Skeletal muscle cell (primary cell): ENCODE measurements at regions not wholly inside any gene's neighbourhood (a gene's known extent, or its start where the extent isn't known, plus 50 kb on each side); places are given as distances from the start of the nearest gene placed in this dataset.

ENCODE experiments used
- DNase-seq: peaks from one replicate; pipeline ENCODE4 v3.0.0-alpha.2; 2010; ENCODE audit warnings: low read depth
- H3K4me3 ChIP-seq: 2 replicates; pipeline ENCODE4 v1.5.1; 2011; ENCODE audit warnings: low read depth, mild to moderate bottlenecking, control low read depth, low read length, moderate library complexity

DNA sequence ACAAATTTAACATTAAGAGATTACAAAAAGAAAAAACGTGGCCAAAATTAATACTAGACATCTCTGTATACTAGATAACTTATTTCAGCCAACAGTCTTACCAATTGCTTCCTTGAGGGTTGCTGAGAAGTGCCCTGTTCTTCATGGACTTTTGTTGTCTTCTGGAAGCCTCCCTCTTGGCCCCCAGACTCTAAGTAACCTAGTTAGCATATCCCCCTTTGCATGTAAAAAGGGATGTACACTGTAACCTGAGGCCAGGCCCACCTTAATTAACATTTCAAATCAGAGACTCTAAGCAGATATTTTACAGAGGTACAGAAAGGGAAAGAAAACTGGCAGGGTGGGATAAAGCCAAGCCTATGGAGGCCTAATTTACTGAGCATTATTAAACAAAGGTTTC, 1047.3 kb downstream of the ADGRL2 start:
- DNase-seq: no peak
- H3K4me3 ChIP-seq: no peak overlapping the region

DNA sequence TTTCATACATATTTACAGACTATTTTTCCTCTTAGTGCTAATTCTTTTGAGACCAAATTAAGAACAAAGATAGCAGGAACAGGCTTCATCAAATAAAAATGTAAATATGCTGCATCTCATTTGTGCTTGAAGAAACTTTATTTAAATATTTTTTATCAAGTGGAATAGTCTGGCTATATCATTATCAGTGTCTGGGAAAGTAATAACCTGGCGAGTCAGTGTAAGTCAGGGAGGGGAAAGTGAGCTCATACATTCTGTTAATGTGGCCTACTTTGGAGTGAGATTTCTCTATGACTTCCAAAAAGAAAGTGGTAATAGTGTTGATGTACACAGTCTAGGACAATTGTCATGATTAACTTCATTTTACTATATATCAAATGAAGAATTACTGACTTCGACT, 1045.1 kb downstream of the ADGRL2 start:
- no peak for DNase-seq
- no peak overlapping the region for H3K4me3 ChIP-seq

DNA sequence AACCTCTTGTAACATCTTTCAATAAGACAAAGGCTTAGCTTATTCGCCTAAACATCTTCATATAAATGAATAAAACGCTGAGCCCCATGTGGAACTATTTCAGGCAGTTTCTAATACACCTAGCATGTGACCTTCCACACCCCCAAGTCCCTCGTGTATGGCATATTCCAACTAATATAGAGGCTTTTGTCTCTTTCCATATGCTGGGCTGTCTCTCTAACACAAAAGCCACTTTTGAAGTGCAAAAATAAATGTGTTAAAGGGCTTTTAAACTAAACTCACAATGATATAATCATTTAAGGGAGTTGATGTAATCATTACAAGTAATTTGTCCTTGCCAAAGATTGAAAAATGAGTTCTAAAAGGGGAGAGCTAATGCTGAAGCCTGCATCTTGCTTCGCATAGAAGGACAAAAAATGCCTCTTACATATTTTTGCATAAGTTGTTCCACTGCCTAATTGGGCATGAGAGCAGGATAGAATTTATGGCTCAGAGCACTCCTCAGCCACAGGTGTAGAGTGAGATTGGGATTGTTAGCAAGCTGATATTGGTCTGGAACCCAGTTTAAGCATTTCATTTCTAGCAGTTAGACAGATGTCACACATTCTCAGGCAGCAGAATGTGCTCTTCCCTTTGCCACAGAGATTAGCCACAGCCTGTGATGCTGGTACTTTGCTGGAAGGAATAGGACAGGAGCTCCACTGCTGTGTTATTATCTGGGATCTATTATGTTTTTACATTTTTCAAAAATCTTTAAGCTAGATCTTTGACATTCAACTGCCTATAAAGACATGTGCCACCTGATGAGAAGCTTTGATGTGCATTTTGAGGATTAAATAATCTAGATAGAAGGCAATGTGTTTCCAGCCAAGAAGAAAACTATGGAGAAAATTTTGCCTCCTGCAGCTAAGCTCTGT, 1044.4 kb downstream of the ADGRL2 start:
- DNase-seq: no peak
- no peak overlapping the region for H3K4me3 ChIP-seq

DNA sequence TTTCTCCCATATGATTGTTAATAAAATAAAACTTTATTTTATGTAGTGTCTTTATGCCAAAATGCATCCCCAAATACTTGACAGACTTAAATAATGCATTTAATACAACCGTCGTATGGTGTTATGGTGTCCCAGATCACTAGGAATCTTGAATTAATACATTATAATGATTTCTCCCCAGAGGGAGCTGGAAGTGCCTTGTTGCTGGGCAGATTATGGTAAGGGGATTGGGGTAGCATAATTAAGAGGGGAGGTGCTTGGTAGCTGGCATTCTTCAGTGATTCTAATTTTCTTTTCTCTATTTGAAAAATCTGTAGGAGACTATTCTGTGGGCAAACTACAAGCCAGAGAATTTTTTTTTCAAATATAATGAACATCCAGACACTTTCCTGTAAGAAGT, 1043.7 kb downstream of the ADGRL2 start:
- no peak overlapping the region for H3K4me3 ChIP-seq
- DNase-seq: no peak

DNA sequence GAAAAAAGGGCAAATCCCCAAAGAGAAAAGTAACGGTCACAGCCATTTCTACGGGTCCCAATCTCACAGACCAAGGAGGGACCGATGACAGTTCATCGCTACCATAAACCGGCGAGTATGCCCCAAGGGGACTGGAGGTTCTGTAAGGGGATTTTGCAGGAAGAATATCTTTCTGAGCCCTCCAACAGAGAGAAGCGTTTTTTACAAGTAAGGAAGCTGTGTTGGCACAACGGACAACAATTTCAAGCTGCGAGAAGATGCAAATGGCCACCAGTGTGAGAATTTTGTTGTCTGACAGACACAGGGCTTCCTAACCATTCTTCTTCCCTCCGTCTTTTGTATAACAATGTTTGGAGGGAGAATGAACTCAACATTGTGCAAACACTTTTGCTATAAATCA, 1043.1 kb downstream of the ADGRL2 start:
- H3K4me3 ChIP-seq: no peak overlapping the region
- DNase-seq: no peak

DNA sequence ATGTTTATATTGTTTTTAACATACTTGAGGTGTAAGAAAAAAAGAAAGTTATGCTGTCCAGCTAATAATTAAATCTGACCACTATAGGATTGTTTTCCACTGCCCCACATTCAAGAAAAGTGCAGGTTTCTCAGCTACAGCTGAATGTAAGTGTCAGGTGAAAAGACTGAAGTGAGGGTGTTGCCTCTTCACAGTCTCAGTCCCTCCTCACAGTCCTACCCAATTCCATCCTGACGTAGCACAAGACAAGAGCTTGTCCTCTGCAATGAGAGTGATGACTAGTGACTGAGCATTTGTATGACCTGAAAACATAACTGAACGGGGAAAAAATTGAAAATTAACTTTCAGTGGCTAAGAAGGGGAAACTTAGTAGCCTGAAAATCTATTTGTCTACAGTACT, 1039.5 kb downstream of the ADGRL2 start:
- no peak overlapping the region for H3K4me3 ChIP-seq
- no peak for DNase-seq

DNA sequence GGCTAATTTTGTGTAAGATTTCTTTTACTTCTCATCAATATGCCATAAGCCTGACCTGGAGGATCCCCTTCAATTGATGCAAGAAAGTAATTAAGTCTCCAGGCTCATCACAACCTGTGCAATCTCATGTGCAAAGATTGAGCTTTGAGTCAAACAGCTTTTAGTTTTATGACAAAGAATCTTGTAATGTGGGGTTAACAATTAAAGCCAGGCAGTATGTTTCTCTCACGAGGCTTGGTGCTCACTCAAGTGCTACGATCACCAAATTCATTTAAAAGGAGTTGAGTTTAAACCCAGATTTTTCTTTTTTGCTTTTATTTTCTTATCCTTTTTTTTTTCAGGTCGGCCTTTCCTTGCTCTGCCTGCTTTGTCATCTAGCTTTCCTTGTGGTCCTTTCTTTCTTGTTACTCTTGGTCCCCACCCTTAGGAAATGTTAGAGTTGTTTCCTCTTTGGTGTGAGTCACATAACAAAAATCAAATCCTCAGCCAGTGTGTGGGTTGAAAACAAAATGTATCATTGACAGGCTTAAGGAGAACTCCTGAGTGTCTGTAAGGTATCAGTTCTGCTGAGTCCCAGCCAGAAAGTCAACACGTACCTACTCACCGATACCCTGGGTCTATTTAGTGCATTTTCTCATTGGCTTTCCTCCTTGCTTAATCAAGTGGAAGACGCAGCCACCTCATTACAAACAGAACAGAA, 1037.2 kb downstream of the ADGRL2 start:
- DNase-seq: peak; percentile 27
- no peak overlapping the region for H3K4me3 ChIP-seq

DNA sequence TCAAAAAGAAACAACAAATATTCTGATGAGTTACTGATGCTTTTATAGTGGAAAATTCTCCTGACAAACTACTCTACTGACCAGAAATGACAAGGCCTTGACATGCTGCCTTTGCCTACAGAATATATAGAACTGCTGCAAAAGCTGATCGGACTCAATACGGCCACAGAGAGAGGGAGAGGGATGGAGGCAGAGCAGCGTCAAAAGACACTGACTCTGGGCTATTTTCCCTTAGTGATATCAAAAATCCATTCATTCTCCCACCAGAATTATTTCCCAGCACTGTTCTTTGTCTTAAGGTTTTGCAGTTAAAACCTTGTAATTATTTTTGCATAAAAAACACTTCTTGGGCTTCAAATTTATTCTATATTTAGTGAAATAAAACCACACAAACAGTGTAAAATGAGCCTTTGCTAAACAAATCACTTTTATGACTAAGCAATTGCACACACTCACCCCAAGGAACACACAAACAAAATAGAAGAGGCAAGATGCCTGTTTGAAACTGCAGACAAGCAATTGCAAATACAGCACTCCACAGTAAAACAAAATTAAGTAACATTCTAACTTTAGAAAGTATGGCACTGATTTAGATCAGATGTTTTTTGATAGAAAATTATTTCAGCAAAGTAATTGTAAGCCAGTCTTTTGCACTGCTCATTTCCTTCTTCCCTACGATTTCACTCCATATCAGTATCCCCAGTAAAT, 1036.4 kb downstream of the ADGRL2 start:
- H3K4me3 ChIP-seq: no peak overlapping the region
- no peak for DNase-seq

DNA sequence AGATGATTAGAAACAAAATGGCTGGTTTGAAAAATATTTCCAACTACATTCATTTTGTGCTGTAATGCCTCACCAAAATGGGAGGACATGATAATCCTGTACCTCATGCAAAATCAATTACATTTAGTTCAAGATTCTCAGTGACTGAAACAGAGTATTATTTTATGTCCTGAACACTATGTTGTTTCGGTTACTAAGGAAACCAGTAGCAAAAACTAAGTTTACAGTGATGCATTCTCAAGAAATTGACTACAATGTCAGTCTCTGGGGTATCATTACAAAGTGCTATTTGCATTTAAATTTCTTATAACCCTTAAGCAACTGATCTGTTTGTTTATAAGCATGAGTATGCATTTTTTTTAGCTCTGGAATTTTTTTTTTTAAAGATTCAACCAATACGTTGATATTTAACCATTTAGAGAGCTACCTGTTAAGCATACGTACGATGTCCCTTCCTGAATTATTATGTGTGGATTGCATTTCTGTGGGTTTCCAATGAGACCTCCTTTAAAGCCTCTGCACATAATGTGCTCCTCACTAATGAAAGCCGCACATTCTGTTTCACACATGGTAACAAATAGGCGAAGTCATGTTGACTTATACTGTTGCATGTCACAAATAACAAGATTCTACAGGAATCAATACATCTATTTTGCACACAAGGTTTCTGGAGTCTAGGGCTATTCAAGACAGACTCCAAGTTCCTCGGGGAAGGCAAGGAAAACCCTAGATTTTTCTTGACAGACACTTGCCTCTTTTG, 1035.7 kb downstream of the ADGRL2 start:
- no peak for DNase-seq
- H3K4me3 ChIP-seq: no peak overlapping the region

DNA sequence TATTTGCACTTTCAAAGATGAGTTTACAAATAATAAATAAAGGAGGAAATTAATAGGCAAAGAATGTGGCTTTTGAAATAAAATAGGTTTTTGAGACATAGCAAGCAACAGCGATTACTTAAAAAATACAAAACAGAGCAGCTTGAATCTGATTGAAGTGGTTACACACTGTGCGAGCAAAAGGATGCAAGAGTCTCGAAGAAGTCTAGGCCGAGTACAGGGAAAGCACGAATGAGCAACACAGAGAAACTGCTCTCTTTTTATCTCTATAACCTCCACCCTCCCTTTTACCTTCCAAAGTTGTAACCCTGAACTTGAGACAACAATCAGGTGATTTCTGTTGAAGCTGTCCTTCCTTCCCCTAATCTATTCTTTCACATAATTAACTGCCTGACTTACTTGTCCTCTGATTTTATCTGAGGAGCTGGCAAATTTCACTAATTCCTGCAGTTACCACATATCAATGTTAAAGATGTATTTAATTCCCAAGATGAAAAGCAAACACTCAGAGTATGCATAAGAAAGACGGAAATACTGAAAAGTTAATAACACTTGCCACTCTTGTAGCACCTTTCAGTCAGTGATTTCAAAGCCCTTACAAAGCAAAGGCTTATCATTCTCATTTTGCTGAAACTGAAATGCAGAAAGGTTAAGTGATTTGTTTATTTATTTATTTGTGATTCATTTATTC, 1030.1 kb downstream of the ADGRL2 start:
- no peak for DNase-seq
- no peak overlapping the region for H3K4me3 ChIP-seq

DNA sequence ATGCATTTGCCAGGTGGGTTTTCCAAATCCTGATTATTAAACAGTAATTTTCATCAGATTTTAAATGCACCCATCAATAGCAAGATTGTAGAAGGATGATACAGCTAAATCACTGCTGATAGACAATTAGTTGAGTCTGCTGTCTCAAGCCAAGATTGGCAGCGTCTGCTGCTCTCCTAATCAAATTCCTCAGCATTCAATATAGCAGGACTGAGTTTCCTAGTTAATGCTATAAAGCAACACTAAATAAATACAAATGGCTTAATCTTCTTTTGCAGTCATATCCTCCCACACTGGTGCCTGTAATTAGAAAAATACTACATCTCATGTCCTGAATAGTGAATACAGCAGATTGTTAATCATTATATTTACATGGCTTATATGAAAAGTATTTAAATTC, 1028.8 kb downstream of the ADGRL2 start:
- H3K4me3 ChIP-seq: no peak overlapping the region
- DNase-seq: no peak

DNA sequence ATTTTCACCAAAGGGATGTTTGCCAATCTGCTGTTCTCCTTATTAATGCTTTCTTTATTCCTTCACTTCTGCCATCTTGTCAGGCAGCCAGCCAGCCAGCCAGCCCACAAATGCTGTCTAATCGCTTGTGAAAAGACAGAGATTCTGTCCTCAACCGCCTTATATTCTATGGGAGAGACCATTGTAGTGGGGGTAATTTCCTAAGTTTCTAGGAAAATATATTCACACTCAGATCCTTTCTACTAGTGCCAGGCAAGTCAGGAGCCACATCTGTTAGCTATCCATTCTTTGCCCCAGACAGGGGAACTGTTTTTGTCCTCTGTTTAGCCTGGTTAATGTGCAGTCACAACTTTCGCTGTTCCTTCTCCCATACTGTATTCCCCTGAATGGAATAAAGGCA, 1023.1 kb downstream of the ADGRL2 start:
- no peak overlapping the region for H3K4me3 ChIP-seq
- DNase-seq: no peak

DNA sequence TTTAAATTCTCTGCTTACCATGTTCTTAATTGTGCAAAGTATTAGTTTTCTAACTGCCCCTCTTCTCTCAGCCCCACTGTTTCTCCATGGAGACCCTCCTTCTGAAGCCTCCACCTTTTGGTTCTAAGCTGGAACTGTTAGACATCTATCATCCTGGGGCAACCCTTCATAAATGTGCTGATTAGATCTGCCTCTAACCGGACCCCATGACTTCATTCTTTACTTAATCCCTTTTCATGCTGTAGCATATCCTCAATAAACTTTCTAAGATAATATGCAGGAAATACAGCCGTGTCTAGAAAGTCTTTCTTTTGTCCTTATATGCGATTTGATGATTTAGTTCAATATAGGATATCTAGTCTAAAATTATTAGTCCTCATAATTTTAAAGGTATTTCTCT, 1020.1 kb downstream of the ADGRL2 start:
- no peak for DNase-seq
- H3K4me3 ChIP-seq: no peak overlapping the region

DNA sequence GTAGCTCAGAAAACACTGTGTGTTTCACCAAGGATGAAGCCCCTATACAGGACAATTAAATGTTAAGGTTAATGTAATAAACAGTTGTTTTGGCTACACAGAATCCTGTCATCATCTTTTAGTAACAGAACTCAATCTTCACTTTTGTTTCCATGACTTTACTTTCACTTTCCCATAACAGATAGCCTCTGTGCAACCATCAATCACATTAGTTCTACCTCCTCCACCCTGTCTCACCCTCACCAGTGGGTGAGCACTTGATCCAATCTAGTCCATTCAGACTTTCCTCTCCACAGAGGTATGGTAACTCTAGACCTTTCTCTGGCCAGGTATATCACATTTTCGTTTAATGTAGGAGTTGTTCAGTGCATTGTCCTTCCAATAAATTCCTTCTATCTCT, 1018.5 kb downstream of the ADGRL2 start:
- no peak for DNase-seq
- H3K4me3 ChIP-seq: peak overlapping the region; percentile 14

DNA sequence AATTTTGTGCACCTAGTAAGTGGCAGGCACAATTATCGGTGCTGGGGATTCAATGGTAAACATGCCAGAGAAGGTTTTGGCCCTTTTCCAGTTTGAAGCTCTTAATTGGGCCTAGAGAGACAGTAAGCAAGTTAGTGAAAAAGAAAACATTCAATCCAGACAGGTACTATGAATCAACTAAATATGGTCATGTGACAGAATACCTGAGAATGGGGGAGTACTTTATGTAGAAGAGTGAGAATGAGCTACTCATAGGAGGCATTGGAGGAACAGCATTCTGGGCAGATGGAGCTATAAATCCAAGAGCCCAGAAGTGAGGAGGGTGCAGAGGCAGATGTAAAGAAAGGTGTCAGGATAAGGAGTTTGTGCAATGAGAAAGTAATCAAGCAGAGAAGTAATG, 1017.9 kb downstream of the ADGRL2 start:
- no peak overlapping the region for H3K4me3 ChIP-seq
- no peak for DNase-seq

DNA sequence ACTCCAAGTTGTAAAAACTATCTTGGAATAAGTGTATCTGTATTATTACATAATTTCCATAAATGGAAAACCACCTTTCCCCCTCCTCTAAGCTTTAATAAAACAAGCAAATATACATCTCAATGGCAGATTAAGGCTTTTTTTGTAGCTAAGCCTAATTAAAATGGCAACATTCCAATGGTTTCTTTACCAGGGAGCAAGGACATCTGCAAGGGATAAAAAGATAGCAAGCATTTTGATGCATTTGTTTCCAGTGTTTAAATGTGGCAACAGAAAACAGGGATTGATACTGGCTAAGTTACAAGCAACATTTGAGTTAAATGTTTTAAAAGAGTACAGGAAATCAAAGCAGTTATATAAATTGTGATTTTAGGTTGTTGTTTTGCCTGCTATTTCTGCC, 1012.7 kb downstream of the ADGRL2 start:
- DNase-seq: no peak
- H3K4me3 ChIP-seq: no peak overlapping the region

DNA sequence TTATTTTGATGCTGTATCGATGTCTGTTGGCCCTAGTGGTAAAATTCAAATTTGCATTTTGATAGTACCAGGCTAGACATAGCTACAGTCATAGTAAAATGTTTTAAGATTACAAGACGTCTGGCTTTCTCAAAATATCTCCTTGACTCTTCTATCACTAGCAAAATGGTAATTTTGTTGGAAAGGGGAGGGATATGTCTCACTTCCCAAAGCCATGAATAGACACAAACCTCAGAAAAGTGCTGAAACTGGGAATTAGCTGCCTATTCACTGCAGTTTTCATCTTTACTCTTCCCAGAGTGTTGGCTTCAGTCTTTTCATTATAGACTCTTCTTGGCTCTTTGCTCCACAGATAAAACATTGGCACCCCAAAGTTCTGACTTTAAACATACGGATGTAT, 1009.9 kb downstream of the ADGRL2 start:
- H3K4me3 ChIP-seq: no peak overlapping the region
- DNase-seq: no peak

DNA sequence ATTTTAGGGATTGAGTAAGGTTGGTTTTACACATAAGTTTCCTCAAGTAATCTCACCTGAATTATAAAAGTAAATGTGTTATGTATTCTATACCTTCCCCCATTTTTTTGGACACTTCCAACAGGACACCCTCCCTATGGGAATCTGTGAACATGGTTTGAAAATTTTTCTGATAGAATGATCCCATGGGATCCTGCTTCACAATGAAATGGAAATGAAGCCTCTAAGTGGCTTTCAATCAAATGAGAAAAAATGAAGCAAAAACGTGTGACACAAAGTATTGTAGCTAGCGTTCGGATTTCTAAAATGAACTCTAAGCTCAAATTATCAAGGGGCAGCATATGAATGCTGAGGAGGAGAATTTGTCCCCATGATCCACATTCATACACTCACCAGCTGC, 1006.8 kb downstream of the ADGRL2 start:
- H3K4me3 ChIP-seq: no peak overlapping the region
- DNase-seq: no peak

DNA sequence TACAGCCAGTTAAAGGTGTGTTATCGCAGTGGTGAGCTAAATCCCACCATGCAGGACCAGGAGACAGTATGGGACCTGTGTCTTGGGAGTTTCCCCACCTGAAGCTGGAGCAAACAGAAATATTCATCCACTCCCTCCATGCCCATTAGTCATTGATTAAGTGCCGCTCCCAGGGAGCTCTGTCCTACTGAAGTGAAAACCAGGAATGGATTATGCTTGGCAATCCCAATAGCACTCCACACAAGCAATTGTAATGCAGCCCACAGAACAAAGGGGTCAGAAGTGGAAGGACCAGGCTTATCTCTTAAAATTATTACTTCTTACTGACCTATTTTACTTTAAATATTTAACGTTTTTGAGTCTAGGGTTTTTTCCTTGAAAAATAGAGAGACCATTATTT, 1005.4 kb downstream of the ADGRL2 start:
- H3K4me3 ChIP-seq: no peak overlapping the region
- DNase-seq: no peak
